Ishikawa (cell line): ENCODE measurements at regions not wholly inside any gene's neighbourhood (a gene's known extent, or its start where the extent isn't known, plus 50 kb on each side); places are given as distances from the start of the nearest gene placed in this dataset.

Experiments
- CEBPB ChIP-seq: IDR thresholded peaks from 2 replicates; pipeline ENCODE4 v1.6.1; 2012
- CREB1 ChIP-seq: IDR thresholded peaks from 2 replicates; pipeline ENCODE4 v1.6.1; 2012; ENCODE audit warnings: low read depth
- EP300 ChIP-seq: IDR thresholded peaks from 2 replicates; pipeline ENCODE4 v1.6.1; 2012; ENCODE audit warnings: borderline replicate concordance
- RAD21 ChIP-seq: IDR thresholded peaks from 2 replicates; pipeline ENCODE4 v1.6.1; 2012; ENCODE audit warnings: low read depth
- TCF12 ChIP-seq: IDR thresholded peaks from 2 replicates; pipeline ENCODE4 v1.6.1; 2012; ENCODE audit warnings: low read depth
- YY1 ChIP-seq: IDR thresholded peaks from 2 replicates; pipeline ENCODE4 v1.6.1; 2012; ENCODE audit warnings: low read depth
- TF ChIP-seq, protein P1 (sequence below): IDR thresholded peaks from 2 replicates; pipeline ENCODE4 v1.6.1; 2012; ENCODE audit warnings: low read depth, mild to moderate bottlenecking
- TF ChIP-seq, protein P2 (sequence below): IDR thresholded peaks from 2 replicates; pipeline ENCODE4 v1.6.1; 2012
- TF ChIP-seq, protein P3 (sequence below): IDR thresholded peaks from 2 replicates; pipeline ENCODE4 v1.6.1; 2012

GRCh38 chr1:195530961-195531360 lies 1077.3 kb downstream of the KCNT2 start:
- no peak for TF ChIP-seq CREB1
- TF ChIP-seq CEBPB: no peak
- no peak for TF ChIP-seq YY1
- no peak for TF ChIP-seq TCF12
- TF ChIP-seq, protein P1, sequence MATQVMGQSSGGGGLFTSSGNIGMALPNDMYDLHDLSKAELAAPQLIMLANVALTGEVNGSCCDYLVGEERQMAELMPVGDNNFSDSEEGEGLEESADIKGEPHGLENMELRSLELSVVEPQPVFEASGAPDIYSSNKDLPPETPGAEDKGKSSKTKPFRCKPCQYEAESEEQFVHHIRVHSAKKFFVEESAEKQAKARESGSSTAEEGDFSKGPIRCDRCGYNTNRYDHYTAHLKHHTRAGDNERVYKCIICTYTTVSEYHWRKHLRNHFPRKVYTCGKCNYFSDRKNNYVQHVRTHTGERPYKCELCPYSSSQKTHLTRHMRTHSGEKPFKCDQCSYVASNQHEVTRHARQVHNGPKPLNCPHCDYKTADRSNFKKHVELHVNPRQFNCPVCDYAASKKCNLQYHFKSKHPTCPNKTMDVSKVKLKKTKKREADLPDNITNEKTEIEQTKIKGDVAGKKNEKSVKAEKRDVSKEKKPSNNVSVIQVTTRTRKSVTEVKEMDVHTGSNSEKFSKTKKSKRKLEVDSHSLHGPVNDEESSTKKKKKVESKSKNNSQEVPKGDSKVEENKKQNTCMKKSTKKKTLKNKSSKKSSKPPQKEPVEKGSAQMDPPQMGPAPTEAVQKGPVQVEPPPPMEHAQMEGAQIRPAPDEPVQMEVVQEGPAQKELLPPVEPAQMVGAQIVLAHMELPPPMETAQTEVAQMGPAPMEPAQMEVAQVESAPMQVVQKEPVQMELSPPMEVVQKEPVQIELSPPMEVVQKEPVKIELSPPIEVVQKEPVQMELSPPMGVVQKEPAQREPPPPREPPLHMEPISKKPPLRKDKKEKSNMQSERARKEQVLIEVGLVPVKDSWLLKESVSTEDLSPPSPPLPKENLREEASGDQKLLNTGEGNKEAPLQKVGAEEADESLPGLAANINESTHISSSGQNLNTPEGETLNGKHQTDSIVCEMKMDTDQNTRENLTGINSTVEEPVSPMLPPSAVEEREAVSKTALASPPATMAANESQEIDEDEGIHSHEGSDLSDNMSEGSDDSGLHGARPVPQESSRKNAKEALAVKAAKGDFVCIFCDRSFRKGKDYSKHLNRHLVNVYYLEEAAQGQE: no peak
- TF ChIP-seq, protein P2, sequence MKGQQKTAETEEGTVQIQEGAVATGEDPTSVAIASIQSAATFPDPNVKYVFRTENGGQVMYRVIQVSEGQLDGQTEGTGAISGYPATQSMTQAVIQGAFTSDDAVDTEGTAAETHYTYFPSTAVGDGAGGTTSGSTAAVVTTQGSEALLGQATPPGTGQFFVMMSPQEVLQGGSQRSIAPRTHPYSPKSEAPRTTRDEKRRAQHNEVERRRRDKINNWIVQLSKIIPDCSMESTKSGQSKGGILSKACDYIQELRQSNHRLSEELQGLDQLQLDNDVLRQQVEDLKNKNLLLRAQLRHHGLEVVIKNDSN: no peak
- no peak for TF ChIP-seq EP300
- TF ChIP-seq, protein P3, sequence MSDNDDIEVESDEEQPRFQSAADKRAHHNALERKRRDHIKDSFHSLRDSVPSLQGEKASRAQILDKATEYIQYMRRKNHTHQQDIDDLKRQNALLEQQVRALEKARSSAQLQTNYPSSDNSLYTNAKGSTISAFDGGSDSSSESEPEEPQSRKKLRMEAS: no peak
- no peak for TF ChIP-seq RAD21
